HG03378 (cell line): ENCODE measurements at regions not wholly inside any gene's neighbourhood (a gene's known extent, or its start where the extent isn't known, plus 50 kb on each side); places are given as distances from the start of the nearest gene placed in this dataset.
"Not testable (repeated sequence)": the region's sequence is repeated elsewhere in the genome, so short reads cannot be mapped to it uniquely, and the experiment has no call there.

Source experiments
- ATAC-seq: cut with Tn5 transposase; IDR thresholded peaks from one replicate; pipeline ENCODE4 v1.9.1; 2021; ENCODE audit warnings: mild to moderate bottlenecking, moderate library complexity; ENCODE audit not compliant: unreplicated experiment

GRCh38 chr9:42239445-42240260 is 56.2 kb downstream of the SPATA31A6 start:
- ATAC-seq: not testable (repeated sequence)

- not testable (repeated sequence) for ATAC-seq
Measured at GRCh38 chr9:42240261-42240579, 56.8 kb downstream of the SPATA31A6 start.

- not testable (repeated sequence) for ATAC-seq
Measured at GRCh38 chr9:42243211-42243610, 59.8 kb downstream of the SPATA31A6 start.

DNA sequence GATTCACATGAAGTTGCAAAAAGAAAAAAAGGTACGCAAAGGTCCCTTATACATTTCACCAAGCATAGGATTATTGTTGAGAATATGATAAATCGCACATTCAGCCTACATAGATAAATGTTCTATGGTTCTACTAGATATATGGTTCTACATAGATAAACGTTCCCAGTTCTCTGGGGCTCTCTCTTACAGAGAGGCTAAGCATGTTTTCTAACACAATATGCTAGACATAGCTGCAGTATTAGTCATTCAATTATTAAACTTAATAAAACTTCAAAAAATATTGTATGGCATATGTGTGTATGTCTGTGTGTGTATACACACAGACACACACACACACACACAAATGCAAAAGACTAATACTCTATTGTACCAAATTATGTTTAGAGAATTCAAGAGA is 60.4 kb downstream of the SPATA31A6 start:
- not testable (repeated sequence) for ATAC-seq

- not testable (repeated sequence) for ATAC-seq
Measured at GRCh38 chr9:42268729-42269128, 85.3 kb downstream of the SPATA31A6 start.

- not testable (repeated sequence) for ATAC-seq
Measured at GRCh38 chr9:42269171-42269570, 85.7 kb downstream of the SPATA31A6 start.

GRCh38 chr9:42273191-42273590 is 89.7 kb downstream of the SPATA31A6 start:
- not testable (repeated sequence) for ATAC-seq

- ATAC-seq: no peak
Measured at GRCh38 chr9:42275141-42275540, 91.7 kb downstream of the SPATA31A6 start.

GRCh38 chr9:42282531-42283178 is 99.2 kb downstream of the SPATA31A6 start:
- ATAC-seq: not testable (repeated sequence)

- ATAC-seq: not testable (repeated sequence)
Measured at GRCh38 chr9:42283179-42283543, 99.7 kb downstream of the SPATA31A6 start.

- not testable (repeated sequence) for ATAC-seq
Measured at GRCh38 chr9:42286145-42286845, 102.8 kb downstream of the SPATA31A6 start.

DNA sequence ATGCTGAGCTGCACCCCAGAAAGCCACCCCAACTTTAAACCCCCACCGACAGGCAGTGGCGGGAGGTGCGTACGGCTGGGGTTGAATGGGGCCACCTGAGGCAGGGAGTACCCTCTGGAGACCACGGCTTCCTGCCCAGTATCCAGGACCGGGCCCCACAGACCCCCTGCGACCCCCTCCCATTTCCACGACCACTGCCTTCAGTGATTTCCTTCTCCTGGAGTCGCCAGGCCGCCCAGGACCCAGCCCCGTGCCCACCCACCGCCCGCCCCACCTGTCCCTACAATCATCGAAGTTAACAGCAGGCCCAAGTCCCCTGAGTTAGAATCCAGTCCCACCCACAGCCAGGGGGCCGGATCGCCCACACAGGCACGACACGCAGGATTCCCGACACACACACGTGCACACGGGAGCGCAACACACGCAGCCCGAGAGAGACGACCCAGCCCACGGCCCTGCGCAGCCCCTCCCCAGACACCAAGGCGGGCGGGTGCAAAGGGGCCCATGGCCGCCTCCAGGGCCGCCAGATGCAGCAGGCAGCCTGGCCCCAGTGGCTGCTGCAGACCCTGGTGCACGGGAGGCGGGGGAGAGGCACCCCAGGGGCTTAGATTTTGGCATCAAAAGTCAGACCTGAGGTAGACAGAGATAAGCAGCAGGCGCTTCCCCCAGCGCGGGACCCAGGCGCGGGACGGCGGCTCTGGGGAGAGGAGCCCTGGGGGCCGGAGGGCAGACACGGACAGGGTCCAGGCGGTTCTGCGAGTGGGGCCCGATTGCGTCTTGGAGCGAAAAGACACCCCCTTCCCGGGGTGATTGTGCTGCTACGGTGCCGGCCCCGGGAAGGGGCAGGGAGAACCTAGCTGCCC is 104.8 kb downstream of the SPATA31A6 start:
- not testable (repeated sequence) for ATAC-seq

DNA sequence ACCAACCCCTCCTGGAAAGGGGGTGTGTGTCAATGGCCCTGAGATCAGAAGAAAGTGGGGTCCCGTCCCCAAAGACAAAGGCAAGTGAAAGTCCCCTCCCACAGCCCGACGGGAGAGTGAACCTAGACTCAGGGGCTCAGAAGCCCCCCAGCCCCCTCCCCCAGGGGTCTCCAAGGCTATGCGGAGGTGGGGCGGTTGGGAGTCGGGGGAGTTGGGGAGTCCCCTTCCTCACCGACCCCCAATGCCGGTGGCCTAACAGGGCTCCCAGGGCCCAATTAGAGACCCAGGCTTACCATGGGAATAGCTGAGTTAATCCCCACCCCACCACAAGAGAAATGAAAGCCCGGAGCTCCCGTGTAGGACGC is 105.4 kb downstream of the SPATA31A6 start:
- ATAC-seq: not testable (repeated sequence)

DNA sequence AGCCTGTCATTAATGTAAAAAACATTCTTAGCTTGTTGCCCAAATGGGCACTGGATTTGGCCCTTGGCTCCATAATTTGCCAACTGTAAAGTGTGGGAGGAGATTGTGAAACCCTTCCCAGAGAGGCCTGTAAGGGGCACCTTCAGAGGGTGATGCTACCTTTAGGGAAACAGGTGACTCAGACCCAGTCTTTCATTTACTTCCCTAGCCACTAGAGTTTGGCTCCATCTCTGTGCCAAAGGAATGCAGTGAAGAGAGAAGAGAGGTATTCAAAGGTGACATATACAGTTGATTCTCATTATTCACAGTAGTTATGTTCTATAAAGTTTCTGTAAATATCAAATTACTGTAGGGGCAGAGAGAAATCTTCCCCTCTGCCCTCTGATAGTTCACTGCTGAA is 116.7 kb downstream of the SPATA31A6 start:
- not testable (repeated sequence) for ATAC-seq

DNA sequence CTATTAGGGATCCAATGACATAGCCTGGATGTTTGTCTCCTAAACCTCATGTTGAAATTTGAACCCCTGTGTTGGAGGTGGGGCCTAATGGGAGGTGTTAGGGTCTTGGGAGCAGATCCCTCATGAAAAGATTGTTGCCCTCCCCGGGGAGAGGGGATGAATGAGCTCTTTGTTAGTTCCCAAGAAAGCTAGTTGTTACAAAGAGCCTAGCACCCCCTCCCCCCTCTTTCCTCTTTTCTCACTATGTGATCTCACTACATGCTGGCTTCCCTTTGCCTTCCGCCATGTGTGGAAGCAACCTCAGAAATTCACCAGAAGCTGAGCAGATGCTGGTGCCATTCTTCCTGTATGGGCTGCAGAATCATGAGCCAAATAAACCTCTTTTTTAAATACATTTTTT is 123.2 kb downstream of the SPATA31A6 start:
- not testable (repeated sequence) for ATAC-seq

DNA sequence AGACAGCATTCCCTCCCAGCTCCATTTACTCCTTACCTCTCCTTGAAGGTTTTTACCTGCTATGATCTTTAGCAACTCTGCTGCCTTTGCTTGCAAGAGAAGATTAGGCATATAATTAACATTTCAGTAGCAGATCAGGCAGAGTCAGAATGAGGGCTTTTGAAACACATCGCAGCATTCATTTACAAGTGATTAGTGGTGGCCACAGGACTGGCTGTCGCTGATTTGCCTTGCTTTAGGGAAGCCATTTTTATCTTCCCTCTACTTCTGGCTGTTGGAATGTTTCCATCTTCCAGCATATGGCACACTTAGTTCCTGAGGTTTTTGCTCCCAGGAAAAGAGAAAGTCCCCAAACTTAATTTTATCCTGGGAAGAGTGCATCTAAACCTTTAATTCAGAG is 124.0 kb downstream of the SPATA31A6 start:
- ATAC-seq: not testable (repeated sequence)

GRCh38 chr9:42310972-42311371 is 127.5 kb downstream of the SPATA31A6 start:
- ATAC-seq: not testable (repeated sequence)

- not testable (repeated sequence) for ATAC-seq
Measured at GRCh38 chr9:42316026-42316425, 132.6 kb downstream of the SPATA31A6 start.

DNA sequence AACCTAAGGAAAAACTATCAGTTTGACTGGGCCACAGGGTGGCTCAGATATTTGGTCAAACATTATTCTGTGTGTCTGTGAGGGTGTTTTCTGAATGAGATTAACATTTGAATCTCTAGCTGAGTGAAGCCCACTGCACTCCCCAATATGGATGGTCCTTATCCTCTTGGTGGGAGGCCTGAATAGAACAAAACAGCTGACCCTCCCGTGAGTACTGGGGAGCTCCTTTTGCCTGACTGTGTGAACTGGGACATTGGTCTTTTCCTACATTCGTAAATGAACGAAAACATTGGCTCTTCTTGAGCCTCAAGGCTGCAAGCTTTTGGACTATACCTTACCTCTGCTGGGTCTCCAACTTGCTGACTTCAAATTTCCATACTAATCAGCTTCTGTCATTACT is 134.2 kb downstream of the SPATA31A6 start:
- not testable (repeated sequence) for ATAC-seq

DNA sequence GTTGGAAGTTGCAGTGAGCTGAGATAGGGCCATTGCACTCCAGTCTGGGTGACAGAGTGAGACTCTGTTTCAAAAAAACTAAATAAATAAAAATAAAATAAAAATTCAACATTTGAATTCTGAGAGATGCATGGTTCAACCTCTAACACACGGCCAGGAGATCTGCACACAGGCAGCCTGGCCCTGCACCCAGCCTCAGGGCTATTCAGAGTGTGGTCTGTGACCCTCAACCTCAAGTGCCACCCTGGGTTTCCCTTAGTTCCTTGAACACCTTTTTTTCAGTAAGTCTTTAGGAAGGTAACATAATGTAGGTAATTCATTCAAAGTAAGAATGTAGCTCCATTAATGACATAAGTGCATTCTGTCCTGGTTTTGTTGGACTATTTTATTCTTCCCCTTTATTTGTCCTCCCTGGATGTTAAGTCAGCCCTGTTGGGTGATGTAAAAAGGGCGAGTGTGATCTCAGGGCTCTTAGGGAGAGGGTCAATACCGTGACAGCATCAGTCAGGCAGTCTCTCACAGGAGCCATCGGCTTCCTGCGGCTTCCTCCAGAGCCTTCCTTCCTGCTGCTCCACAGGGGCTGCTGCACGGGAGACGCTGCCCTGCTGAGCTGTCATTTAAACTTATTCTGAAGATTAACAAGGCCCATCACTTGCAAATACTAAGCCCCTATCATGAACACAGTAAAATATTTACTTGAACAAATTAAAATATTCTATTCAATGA is 139.8 kb downstream of the SPATA31A6 start:
- not testable (repeated sequence) for ATAC-seq
